ENCODE measurements at regions not wholly inside any gene's neighbourhood (a gene's known extent, or its start where the extent isn't known, plus 50 kb on each side); places are given as distances from the start of the nearest gene placed in this dataset.

GRCh38 chr12:67819902-67820301 is 169.3 kb upstream of the IFNG-AS1 start:
- H3K27ac ChIP-seq: no peak overlapping the region
- TF ChIP-seq ZFX (IDR thresholded peaks at IDR 0.05; ENCODE audit: borderline replicate concordance) (no peak), CTCF (IDR thresholded peaks at IDR 0.05) (no peak)

GRCh38 chr12:67820694-67821093 is 168.6 kb upstream of the IFNG-AS1 start:
- TF ChIP-seq CTCF (IDR thresholded peaks at IDR 0.05): no peak
- TF ChIP-seq ZFX (IDR thresholded peaks at IDR 0.05; ENCODE audit: borderline replicate concordance): no peak
- H3K27ac ChIP-seq: no peak overlapping the region

- TF ChIP-seq ZFX (IDR thresholded peaks at IDR 0.05; ENCODE audit: borderline replicate concordance) (no peak), CTCF (IDR thresholded peaks at IDR 0.05) (no peak)
These were observed 166.4 kb upstream of the IFNG-AS1 start for GRCh38 chr12:67822826-67823225.

GRCh38 chr12:67826148-67826547 is 163.1 kb upstream of the IFNG-AS1 start:
- no peak overlapping the region for H3K27ac ChIP-seq
- no peak for TF ChIP-seq CTCF (IDR thresholded peaks at IDR 0.05)
- TF ChIP-seq ZFX (IDR thresholded peaks at IDR 0.05; ENCODE audit: borderline replicate concordance): no peak

More at GRCh38 chr12:67822826-67823225, 166.4 kb upstream of the IFNG-AS1 start:
- H3K27ac ChIP-seq: no peak overlapping the region

- TF ChIP-seq CTCF (IDR thresholded peaks at IDR 0.05) (no peak), ZFX (IDR thresholded peaks at IDR 0.05; ENCODE audit: borderline replicate concordance) (no peak)
- no peak overlapping the region for H3K27ac ChIP-seq
These were observed 162.1 kb upstream of the IFNG-AS1 start for GRCh38 chr12:67826946-67827720.

- H3K27ac ChIP-seq: no peak overlapping the region
- no peak for TF ChIP-seq ZFX (IDR thresholded peaks at IDR 0.05; ENCODE audit: borderline replicate concordance)
- TF ChIP-seq CTCF (IDR thresholded peaks at IDR 0.05): no peak
These were observed 161.3 kb upstream of the IFNG-AS1 start for GRCh38 chr12:67827820-67828383.

GRCh38 chr12:67829896-67830295 is 159.4 kb upstream of the IFNG-AS1 start:
- TF ChIP-seq ZFX (IDR thresholded peaks at IDR 0.05; ENCODE audit: borderline replicate concordance): no peak
- TF ChIP-seq CTCF (IDR thresholded peaks at IDR 0.05): no peak
- no peak overlapping the region for H3K27ac ChIP-seq

Data from 22Rv1 (cell line).